ENCODE measurements at regions not wholly inside any gene's neighbourhood (a gene's known extent, or its start where the extent isn't known, plus 50 kb on each side); places are given as distances from the start of the nearest gene placed in this dataset.
"Not testable (repeated sequence)": the region's sequence is repeated elsewhere in the genome, so short reads cannot be mapped to it uniquely, and the experiment has no call there.

- FAIRE-seq, result no peak
These were observed 1260.0 kb upstream of the TMEM132C start for GRCh38 chr12:127006972-127007371.

DNA sequence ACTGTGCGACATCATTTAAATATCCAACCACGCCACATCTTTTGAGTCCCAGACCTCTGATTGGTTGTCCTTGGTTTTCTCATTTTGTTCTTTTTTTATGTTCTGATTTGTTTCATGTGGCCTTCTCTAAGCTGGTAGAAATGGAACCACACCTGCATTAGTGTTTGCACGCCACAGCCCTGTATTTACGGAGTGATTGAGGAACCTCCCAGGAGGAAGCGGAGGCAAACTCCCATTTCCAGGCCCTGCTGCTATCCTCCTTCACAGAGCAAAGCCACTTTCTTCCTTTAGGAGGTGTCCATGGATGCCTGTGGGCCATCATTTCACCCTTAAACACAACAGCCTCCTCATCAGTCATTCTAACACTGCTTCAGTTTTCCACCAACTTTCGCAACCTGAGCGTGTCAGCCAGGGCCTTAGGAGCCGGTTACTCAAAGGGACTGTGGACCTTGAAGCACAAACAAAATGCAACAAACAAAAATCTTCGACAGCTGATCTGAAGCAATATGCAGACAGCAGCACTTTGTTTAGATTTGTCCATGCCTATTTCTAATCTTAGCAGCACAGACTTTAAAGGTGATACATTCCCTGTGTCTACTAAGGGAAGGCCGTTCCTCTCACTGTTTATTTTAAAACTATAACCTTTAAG is 1258.1 kb upstream of the TMEM132C start:
- FAIRE-seq, result no peak

DNA sequence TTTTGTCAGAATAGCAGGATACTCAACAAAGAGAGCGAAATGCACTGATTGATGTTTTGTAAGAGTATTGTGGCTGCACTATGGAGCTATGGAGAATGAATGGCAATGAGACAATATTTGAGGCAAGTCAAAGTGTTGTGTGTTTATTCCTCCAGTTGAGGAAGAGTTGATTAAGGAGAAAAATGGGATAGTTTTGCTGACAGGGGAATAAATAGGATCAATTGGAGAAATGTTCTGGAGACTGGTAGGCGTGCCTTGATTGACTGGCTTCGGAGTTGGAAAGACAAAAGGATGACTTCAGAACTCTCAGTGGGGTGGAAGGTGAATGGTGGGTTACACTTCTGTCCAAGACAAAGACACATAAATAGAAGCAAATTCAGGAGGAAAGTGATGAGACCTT is 1254.9 kb upstream of the TMEM132C start:
- FAIRE-seq, result no peak

- no peak for FAIRE-seq
These were observed 1253.8 kb upstream of the TMEM132C start for GRCh38 chr12:127013197-127013596.

DNA sequence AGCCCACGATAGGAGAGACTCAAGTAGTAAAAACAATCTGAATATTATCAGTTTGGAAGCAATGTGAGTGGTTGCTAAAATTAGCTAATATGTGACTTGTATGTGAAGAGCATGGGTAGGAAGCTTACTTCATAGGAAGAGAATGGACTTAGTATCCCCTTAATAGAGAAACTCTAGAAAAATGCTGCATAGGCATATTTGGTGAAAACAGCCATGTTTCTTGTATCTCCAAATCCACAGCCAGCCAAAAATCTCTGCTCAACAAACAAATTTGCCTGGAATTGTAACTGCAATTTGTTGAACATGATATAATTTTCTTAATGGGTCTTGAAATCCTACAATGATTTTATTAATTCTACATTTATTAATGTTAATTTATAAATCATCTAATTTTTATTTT is 1252.9 kb upstream of the TMEM132C start:
- no peak for FAIRE-seq

DNA sequence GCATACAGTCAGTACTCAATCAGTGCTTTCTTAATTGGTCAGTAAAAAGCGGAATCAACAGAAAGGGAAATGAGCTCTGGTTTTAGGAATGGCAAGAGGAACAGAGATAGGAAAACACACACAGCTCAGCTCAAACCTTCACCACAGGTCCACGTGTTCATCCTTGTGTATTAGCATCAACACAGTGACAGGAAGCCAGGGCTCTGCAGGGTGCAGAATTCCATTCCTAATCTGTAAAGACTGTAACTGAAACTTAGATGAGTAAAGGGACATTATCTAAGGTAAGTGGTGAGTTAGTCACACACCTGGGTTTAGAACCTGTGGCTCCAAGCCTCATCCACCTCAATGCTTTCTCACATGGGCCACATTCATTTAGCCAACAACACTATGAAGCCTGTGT is 1242.2 kb upstream of the TMEM132C start:
- no peak for FAIRE-seq

- FAIRE-seq, result no peak
These were observed 1241.4 kb upstream of the TMEM132C start for GRCh38 chr12:127025545-127025944.

DNA sequence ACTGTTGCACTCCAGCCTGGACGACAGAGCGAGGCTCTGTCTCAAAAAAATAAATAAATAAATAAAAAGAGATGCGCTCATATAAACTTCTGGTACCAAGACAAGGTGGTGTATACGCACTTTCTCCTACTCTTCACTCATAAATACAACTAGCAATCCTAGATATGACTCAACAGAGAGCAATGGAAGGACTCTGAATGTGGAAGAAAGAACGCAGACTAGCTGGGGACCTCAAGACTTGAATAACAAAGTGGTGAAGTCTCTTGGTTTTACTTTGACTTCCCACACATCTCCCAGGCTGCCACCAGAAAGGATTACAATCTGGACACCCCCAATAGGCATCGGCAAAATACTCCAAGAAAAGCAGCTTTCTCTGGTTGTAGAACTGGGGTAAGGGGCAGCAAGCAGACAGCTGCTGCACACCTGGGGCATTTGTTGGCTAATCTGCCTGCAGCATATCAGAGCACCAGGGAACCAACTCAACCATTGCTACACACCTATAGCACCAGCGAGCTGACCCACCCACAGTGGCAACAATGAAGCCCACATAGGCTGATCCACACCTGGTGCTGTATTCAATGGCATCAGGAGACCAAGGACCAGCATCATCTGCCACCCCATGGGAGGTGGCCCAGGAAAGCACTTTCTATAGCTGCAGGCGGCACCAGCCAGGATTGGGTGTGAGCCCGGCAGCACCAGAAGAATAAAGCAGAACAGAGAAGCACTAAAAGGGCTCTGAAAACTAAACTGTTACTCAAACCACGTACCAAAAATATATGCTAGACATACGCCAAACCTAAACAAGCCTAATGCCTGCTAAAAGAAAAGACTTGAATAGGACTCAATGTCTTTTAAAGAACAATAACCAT is 1231.7 kb upstream of the TMEM132C start:
- FAIRE-seq, result no peak

- no peak for FAIRE-seq
These were observed 1228.8 kb upstream of the TMEM132C start for GRCh38 chr12:127038152-127038551.

DNA sequence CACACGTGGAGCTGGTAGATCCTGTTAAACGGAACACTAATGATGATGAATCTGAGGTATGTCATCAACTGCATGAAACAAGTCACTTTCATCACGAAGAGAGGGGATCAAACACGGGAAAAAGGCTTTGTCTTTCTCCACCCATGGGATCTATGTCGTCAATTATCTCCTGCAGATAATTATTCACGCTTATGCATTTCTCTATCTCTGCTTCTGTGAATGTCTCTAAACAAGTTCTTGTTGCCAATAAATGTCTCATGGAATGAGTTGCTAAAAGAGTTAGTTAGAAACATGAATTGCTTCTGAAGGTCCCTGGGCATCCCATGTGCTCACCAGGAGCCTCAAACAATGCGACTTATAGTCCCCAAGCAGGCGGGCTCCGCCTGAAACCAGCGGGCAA is 1228.2 kb upstream of the TMEM132C start:
- no peak for FAIRE-seq

DNA sequence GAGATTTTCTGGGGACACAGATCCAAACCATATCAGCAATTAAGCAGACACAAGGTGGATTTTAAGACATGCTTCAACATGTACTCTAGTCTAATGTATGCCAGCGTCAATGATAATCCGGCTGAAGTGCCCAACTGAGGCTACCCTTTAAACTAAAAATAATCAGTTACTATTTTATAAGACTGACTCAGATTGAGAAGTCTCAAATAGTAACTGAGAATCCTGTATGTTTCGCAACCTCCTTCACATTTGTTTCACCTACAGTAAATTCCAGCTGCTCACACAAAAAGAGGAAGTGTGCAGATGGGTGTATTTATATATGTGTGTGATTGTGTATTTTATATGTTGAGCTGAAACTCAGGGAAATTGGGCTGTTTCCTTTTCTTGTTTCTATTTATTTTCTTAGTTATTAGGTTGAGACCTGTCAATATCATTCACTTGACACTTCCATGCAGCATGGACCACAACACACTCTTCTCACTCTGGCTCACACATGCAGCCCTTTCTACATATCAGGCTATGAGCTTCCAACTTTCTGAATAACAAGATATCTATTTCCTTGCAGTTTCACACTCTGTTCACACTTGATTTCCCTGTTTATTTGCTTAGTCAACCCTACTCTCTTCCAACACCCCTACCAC is 1224.9 kb upstream of the TMEM132C start:
- FAIRE-seq, result no peak

DNA sequence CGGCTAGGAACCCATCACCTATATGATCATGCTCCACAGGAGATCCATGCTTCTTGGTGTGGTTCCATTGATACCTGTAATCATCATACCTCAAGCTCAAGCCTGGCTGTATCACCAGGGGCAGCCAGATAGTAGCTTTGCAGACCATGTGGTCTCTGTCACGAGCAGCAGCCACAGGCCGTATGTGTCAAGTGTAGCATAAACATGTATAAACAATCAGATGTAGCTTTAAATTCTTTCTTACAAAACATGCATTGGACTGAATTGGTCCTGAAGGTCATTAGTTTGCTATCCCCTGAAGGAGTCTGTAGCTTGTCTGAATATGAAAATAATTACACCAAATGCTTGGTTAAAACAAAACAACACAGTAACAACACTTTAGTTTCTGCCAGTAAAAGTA is 1223.2 kb upstream of the TMEM132C start:
- FAIRE-seq, result no peak

DNA sequence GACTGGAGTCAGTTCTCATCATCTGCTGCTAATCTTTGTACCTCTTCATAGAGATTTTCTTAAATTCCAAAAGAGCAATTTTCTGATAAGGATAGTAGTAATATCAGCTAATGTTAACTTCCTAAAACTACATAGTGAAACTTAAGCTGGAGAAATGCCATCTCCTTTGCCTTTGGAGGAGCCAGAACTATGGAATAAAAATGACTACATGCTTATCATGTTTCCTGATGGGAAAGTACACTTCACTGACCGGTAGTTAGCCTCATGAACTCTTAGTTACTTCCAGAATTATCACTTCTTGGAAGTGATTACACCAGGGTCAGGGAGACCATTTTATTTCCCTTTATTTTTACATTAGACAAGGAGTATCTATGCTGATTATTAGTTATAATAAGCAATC is 1222.1 kb upstream of the TMEM132C start:
- no peak for FAIRE-seq

DNA sequence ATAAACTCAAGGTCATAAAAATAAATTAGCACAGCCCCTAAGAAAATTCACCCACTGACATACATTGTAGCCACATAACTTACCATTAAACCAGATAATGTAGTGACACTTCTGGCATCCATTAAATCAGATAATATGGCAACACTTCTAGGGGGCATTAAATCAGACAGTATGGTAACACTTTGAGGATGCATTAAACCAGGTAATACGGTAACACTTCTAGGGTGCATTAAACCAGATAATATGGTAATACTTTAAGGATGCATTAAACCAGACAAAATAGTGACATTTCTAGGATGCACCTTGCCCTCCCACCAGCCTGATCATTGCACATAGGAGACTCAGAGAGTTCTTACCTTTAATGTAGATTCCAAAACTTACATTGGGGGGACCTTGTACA is 1220.5 kb upstream of the TMEM132C start:
- no peak for FAIRE-seq

- no peak for FAIRE-seq
These were observed 1218.9 kb upstream of the TMEM132C start for GRCh38 chr12:127048057-127048456.

GRCh38 chr12:127048525-127048924 is 1218.4 kb upstream of the TMEM132C start:
- not testable (repeated sequence) for FAIRE-seq

- FAIRE-seq, result no peak
These were observed 1215.8 kb upstream of the TMEM132C start for GRCh38 chr12:127051139-127051538.

GRCh38 chr12:127052511-127053232 is 1214.3 kb upstream of the TMEM132C start:
- no peak for FAIRE-seq

DNA sequence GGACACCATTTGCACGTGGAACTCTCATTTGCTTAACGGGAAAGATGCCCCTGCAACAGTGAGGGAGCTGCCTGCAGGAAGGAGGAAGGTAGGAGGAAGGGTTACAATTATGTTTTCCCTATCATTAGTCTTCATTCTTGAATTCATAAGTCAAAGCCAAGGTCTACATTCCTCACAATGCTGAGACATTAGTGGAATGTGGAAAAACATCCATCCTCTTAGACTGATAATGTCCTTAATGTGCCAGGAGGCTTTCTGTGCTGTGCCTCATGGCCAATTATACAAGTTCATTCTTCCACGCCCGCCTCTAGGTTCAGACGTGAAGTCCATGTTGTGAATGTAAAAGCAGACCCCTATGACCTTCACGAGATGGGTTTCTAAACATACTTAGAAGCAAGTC is 1212.4 kb upstream of the TMEM132C start:
- no peak for FAIRE-seq

DNA sequence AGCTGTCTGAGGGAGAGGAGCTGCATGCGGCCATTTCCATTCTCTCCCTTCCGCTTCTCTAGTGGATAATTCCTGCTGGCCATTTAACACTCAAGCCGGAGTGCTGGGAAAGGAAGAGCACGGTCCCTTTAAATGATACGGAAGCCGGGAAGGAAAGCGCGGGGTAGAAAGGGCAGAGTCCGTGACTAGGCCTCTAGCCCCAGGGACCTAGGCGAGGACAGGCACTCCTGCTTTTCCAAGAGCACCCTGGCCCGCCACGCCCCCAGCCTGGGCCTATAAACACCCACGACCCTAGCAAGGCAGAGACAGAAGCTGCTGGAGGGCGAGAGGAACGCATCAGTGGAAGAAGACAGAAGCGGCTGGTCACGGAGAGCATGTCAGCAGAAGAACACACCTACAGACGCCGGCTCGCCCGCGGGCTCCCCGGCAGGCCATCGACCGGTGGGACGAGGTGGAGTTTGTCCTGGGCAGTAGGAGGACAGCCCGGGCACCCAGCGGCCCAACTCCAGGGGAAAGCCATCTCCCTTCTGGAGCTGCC is 1206.6 kb upstream of the TMEM132C start:
- no peak for FAIRE-seq

- FAIRE-seq, result no peak
These were observed 1206.0 kb upstream of the TMEM132C start for GRCh38 chr12:127060933-127061332.

GRCh38 chr12:127063339-127064072 is 1203.5 kb upstream of the TMEM132C start:
- no peak for FAIRE-seq

Measured in endometrium (tissue), 2 donors.